ENCODE measurements at regions not wholly inside any gene's neighbourhood (a gene's known extent, or its start where the extent isn't known, plus 50 kb on each side); places are given as distances from the start of the nearest gene placed in this dataset.

GRCh38 chr2:176589287-176589686 lies 320.0 kb downstream of the MTX2 start:
- H2AFZ ChIP-seq = no peak overlapping the region
- 68% methylated on average over 7 of the region's 7 CpGs for WGBS (ENCODE audit: low lambda C conversion rate, missing lambda C conversion rate)
- H3K79me2 ChIP-seq = no peaks in the 10 kb centered on the region
- H3K9me3 ChIP-seq (ENCODE audit: low read depth) = no peaks in the 10 kb centered on the region
- H3K4me2 ChIP-seq = no peak overlapping the region
- no peaks in the 10 kb centered on the region for H3K27me3 ChIP-seq
- TF ChIP-seq CTCF (IDR thresholded peaks at IDR 0.05; ENCODE audit: poor library complexity) (no peak), EZH2 (IDR thresholded peaks at IDR 0.05; ENCODE audit: borderline replicate concordance) (no peak), EZH2phosphoT487 (IDR thresholded peaks at IDR 0.05; ENCODE audit: low read depth, severe bottlenecking, unreplicated experiment) (no peak)
- no peaks in the 10 kb centered on the region for H3K36me3 ChIP-seq (replicated peaks; ENCODE audit: insufficient read depth, low read depth)
- H3K4me1 ChIP-seq (ENCODE audit: insufficient read depth) = peaks cover 15% of the 10 kb centered on the region
- no peak for DNase-seq (ENCODE audit: low spot score)
- no peaks in the 10 kb centered on the region for H3K9me2 ChIP-seq (replicated peaks; ENCODE audit: insufficient read depth)
- no peak overlapping the region for H3K4me3 ChIP-seq
- no peaks in the 10 kb centered on the region for H4K20me1 ChIP-seq (ENCODE audit: insufficient read depth, poor library complexity, severe bottlenecking)
- H3K27ac ChIP-seq = no peak overlapping the region

DNA sequence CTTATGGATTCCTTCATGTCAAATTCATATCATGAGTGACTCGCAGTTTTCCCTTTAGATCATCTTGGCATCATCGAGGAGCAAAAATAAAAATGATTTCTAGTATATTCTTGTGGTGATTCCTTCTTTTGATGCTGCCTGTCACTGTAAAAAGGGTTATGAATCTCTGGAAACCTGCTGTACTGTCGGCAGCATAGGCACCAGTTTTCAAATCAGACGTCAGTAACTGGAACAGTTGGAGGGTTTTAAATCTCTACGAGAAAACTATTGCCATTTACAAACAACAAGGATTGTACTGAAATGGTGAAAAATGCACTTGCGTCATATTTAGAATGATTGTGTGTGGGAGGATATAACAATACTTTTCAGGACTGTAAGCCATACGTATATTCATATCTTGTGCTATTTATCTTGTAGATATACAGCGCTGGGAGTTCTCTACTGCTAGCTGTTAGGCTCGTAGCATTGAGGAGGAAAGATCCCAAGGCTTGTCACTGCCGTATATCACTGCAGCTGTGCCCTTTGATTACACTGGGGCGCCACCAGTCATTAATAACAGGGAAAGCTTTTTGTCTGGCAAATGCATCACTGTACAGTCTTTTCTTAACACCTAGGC lies 320.7 kb downstream of the MTX2 start:
- no peaks in the 10 kb centered on the region for H3K27me3 ChIP-seq
- no peak overlapping the region for H3K4me3 ChIP-seq
- H3K4me1 ChIP-seq (ENCODE audit: insufficient read depth) = peaks cover 10% of the 10 kb centered on the region
- no peak overlapping the region for H3K27ac ChIP-seq
- no peaks in the 10 kb centered on the region for H3K36me3 ChIP-seq (replicated peaks; ENCODE audit: insufficient read depth, low read depth)
- no peak overlapping the region for H3K4me2 ChIP-seq
- TF ChIP-seq EZH2phosphoT487 (IDR thresholded peaks at IDR 0.05; ENCODE audit: low read depth, severe bottlenecking, unreplicated experiment) = no peak
- no peak for TF ChIP-seq CTCF (IDR thresholded peaks at IDR 0.05; ENCODE audit: poor library complexity)
- no peak for TF ChIP-seq EZH2 (IDR thresholded peaks at IDR 0.05; ENCODE audit: borderline replicate concordance)
- H3K9me2 ChIP-seq (replicated peaks; ENCODE audit: insufficient read depth) = no peaks in the 10 kb centered on the region
- no peak for DNase-seq (ENCODE audit: low spot score)
- WGBS (ENCODE audit: low lambda C conversion rate, missing lambda C conversion rate) = 64% methylated on average over 11 of the region's 11 CpGs
- no peaks in the 10 kb centered on the region for H3K9me3 ChIP-seq (ENCODE audit: low read depth)
- H2AFZ ChIP-seq = no peak overlapping the region
- no peaks in the 10 kb centered on the region for H3K79me2 ChIP-seq
- no peaks in the 10 kb centered on the region for H4K20me1 ChIP-seq (ENCODE audit: insufficient read depth, poor library complexity, severe bottlenecking)

DNA sequence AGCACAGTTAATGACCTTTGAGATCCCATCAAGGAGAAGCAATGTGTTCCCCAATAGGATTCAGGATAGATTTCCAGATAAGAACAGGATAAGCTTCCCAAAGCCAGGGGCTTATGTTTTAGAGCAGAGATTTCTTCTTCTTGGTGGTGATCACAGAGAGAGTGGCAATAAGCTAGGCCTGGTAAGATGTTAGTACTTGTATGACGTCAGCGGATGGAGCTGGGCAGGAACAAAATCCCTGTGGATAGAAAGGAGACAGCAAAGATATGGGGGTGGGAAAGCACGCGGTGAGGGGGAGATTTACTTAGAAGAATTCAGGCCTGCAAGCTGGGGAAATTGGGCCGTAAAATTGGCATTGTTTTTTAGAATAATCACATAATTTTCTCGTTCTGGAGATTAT lies 323.0 kb downstream of the MTX2 start:
- Histone ChIP-seq H3K27me3 (no peaks in the 10 kb centered on the region), H2AFZ (no peak overlapping the region), H3K4me1 (ENCODE audit: insufficient read depth) (no peaks in the 10 kb centered on the region), H3K9me3 (ENCODE audit: low read depth) (no peaks in the 10 kb centered on the region), H3K79me2 (no peaks in the 10 kb centered on the region), H3K27ac (no peak overlapping the region), H3K36me3 (replicated peaks; ENCODE audit: insufficient read depth, low read depth) (no peaks in the 10 kb centered on the region), H3K4me2 (no peak overlapping the region), H3K9me2 (replicated peaks; ENCODE audit: insufficient read depth) (no peaks in the 10 kb centered on the region), H4K20me1 (ENCODE audit: insufficient read depth, poor library complexity, severe bottlenecking) (no peaks in the 10 kb centered on the region), H3K4me3 (no peak overlapping the region)
- DNase-seq (ENCODE audit: low spot score) = no peak
- TF ChIP-seq EZH2phosphoT487 (IDR thresholded peaks at IDR 0.05; ENCODE audit: low read depth, severe bottlenecking, unreplicated experiment) = no peak
- TF ChIP-seq EZH2 (IDR thresholded peaks at IDR 0.05; ENCODE audit: borderline replicate concordance) = no peak
- no peak for TF ChIP-seq CTCF (IDR thresholded peaks at IDR 0.05; ENCODE audit: poor library complexity)
- 73% methylated on average over 6 of the region's 6 CpGs for WGBS (ENCODE audit: low lambda C conversion rate, missing lambda C conversion rate)
